GM18867 (cell line): ENCODE measurements at regions not wholly inside any gene's neighbourhood (a gene's known extent, or its start where the extent isn't known, plus 50 kb on each side); places are given as distances from the start of the nearest gene placed in this dataset.

ENCODE experiments used
- ATAC-seq: cut with Tn5 transposase; IDR thresholded peaks from one replicate; pipeline ENCODE4 v1.9.1; 2021; ENCODE audit warnings: mild to moderate bottlenecking, moderate library complexity; ENCODE audit not compliant: unreplicated experiment

DNA sequence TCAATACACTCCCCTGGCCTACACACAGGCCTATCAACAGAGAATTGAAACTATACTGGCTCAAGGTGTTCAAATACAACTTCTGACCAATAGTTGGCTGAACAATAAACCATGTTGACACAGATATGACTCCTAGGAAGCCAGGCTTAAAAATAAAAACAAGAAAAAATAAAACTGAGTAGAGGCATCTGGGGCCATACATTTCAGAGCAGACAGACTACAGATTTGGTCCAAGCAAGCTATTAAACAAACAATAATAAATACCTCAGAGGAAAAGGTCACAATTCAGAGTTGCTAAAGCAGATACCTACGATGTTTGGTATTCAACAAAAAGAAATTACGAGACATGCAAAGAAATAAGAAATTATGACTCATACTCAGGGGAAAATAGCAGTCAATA, 132.8 kb upstream of the ACVR2A start:
- no peak for ATAC-seq

DNA sequence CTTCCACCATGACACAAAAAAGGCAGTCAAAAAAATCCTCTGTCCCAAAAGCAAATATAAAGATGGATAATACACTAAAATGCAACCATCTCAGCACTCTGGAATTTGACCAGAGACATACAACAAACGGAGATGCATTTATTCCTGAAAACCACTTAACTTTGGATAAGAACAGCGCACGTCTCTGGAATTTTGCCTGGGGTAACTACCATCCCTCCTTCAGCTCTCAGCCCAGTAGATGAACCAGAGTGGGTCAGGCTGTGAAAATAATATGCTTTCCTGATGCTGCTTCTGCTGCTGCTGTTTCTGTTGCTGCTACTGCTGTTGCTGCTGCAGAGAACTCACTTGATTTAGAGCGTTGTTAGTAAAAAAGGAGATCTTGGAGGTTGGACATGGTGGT, 133.8 kb upstream of the ACVR2A start:
- ATAC-seq: no peak

DNA sequence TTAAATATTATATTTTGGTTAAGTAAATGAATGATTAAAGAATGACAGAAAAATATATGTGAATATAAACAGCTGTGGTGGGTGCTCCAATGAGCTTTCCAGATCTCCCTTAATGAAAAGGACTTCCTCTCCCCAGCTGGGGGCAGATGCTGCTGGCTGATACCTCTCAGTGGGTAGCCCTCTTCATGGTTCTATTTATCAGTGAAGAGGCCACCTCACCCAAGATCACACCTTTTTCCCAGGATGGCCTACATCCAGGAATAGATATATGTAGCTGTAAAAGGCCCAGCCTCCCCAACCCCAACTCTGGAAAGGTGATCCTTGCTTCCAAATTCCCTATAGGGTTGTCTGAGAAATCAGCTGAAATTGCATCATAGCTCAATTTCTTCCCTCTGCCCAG, 135.2 kb upstream of the ACVR2A start:
- ATAC-seq: no peak

DNA sequence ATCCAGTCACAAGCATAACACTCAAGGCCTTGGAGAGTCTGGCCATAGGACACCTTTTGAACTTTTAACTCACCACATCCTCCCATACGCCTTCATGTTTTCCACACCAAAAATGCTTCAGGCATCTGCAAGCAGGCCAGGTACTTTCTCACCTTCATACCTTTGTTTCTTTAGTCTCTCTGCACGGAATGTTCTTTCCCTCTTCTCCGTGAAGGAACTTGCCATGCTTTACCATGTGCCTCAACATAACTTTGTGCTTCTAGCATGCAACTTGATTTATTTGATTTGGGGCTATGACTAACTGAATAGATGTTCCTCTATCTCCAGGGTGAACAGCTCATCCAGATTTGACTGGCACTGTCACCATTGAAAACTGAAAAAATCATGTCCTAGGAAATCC, 141.7 kb upstream of the ACVR2A start:
- ATAC-seq: no peak

DNA sequence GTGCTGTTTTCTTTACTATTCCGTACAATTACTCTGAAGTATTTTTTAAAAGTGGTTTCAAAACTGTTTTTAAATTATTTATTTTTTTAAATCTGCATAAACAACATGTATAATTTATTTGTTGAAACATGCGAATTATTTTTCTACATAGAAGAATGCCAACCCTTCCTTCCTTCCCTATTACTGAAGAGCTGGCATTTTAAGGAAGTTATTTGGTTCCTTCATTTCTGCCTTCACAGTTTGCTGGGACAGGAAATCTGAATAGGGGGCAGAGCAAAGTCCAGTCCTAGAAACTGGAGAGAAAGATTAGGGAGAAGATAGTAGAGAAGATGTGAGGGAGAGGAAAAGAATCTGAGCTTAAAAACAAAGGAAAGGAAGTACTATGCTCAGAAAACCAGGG, 146.7 kb upstream of the ACVR2A start:
- no peak for ATAC-seq

DNA sequence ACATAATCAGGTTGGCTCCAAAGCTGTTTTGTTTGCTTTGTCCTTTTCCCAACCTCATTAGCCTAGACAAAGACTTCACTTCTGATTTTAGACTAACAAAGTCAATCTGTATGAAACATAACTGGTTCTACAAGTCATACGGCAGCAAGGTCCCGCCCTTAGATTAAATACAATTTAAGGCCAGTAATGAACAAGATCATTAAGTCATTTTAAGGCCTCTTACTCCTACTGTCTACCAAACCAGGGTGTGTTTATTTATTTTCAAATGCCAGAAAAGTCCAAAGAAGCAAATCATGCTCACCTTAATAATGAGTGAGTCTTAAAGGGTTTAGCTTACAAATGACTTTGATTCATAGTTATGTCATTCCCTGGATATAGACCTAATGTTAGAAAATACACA, 148.4 kb upstream of the ACVR2A start:
- ATAC-seq: no peak

DNA sequence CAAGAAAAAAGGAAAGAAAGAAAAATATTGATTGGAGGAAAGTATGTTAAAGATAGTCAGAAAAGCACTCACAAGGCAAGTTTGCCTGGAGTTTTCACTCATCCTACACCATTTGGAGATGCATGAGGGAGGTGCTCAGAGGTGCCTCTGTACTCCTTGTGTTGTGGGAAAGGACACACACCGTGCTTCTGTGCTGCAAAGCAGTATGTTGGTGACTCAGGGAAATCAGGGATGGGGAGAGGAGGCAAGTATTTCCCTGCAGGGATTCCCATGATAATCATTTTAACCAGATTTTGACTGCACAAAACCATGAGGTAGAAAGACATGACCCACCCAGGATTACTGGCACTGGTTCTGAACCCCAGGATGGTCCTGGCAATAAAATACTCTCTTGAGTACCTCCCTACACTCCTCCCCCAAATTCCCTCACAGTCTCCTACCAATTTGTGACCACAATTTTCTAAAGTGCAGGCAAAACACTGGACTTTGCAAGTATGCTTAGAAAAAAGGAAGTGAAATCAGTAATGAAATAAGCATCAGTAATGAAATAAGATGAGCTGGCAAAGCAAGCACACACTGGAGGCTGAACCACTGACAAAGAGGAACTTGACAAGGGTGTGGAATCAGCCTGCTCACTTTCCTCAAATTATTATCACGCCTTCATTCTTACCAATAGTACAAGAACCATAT, 155.5 kb upstream of the ACVR2A start:
- peak; percentile 100 for ATAC-seq

DNA sequence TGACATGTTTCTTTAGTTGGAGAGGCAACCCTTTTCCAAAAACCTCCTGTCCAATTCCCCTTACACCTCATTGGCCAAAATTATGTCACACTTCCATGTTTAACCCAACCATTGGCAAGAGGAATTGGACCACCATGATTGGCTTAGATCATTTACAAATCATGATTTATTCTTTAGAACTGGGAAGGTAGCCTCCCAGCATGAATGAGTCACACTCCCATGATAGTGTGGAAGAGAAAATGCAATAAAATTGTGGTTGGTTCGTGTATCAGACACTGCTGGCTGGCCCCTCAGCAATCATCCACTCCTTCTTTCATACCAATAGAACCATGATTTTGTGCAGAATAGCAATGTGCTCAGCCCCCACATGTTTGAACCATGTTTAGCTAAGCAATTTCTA, 156.6 kb upstream of the ACVR2A start:
- no peak for ATAC-seq

DNA sequence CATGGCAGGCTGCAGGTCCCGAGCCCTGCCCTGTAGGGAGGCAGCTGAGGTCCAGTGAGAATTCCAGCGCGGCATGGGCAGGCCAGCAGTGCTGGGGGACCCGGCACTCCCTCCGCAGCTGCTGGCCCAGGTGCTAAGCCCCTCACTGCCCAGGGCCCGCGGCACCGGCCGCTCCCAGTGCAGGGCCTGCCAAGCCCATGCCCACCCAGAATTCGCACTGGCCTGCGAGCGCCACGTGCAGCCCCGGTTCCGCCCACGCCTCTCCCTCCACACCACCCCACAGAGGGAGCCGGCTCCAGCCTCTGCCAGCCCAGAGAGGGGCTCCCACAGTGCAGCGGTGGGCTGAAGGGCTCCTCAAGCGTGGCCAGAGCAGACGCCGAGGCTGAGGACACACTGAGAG, 158.5 kb upstream of the ACVR2A start:
- no peak for ATAC-seq

DNA sequence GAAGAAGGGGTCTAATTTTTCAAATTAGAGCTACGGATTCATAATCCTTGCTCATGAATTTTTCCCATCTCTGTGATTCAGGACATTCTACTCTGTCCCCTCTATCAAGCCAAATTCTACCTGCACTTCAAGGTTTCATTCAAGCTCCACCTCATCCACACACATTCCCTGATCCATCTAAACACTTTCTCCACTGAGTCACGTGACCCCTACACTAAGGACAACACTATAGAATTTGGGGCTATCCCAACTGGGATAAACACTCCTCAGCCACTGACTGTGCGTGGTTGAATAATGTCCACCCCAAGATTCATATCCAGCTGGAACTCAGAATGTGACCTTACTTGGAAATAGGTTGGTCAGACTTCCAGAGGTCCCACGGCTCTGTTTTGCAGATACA, 159.9 kb upstream of the ACVR2A start:
- ATAC-seq: no peak

DNA sequence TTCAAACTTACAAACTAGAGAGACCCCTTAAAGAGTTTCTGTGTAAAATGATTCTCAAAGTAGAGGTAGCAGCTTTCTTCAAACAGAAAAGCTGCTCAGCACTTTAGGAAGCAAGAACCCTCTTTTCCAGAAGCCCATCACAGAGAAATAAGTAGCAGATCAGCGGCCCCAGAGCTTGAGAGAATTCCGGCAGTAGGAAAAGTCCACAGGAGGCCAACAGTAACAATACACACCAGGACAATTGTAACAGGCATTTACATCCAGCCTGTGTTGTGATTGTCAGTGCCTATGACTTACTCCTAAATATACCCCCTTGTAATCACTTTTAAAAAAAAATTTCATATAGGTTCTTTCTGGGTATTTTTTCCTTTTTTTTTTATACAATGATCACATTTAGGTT, 161.4 kb upstream of the ACVR2A start:
- ATAC-seq: no peak

DNA sequence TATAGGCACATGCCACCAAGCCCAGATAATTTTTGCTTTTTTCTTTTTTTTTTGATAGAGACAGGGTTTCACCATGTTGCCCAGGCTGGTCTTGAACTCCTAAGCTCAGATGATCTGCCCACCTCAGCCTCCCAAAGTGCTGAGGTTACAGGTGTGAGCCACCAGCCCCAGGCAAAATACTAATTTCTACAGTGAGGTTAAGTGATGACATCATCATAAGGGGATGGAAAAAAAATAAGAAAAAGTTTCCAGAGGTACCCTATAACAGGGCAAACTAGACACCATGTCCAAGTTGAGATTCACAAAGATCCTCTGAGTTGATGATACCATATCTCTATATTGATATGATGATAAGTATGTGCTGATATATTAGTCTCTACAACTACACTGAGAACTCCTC, 163.7 kb upstream of the ACVR2A start:
- no peak for ATAC-seq

DNA sequence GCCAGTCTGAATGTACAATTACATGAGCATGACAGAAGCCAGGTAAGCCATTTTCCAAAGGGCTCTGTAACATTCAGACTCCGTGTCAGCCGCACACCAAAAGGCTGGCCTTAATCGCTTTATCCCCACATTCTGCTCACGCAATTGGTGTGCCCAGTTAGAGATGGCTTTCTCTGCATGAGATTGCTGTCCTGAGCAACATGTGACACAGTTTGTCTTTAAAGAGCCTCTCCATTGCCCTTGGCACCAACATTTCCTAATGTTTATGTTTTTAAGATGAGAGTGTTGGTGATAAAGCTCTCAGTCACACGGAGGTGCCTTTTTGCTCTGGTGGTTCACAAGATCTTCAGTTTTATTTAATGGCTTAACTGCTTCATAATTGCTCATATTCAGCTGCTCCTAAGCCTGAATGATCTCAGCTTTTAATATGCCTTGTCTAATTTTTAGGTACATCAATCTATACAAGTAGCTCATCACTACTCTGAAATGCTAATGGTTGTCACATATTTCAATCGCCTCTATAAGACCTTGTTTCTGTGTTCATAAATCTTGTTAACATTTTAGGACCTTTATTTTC, 164.8 kb upstream of the ACVR2A start:
- no peak for ATAC-seq

DNA sequence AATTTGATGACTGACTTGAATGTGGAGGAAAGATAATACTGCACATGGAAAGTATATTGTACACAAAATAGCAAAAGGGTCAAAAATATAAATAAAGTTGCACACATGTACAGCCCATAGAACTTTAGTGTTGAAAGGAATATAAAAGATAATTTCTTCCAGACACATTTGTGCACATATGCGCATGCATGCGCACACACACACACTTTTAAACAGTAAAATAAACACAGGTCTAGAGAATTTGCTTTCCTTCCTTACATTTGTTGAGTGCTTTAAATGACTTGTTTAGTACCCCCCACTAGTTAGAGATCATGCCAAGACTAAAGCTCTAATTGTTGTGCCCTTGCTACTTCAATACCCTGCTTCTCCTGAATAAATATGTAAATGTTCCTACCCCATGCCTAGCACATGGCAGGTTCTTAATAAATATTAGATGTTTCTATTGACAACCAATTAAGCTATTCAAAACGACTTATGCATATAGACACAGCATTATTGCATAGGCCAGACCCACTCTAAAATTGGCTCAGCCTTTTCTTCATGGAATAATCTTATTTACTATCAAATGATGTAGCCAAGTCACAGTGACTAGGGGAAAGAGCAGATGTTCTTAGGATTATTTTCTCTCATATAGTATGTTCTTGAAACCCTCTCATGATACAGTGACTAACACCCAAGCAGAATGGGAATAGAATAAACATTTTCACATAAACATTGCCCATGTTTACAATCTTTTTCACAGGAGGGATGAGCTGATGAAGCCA, 165.5 kb upstream of the ACVR2A start:
- ATAC-seq: no peak

DNA sequence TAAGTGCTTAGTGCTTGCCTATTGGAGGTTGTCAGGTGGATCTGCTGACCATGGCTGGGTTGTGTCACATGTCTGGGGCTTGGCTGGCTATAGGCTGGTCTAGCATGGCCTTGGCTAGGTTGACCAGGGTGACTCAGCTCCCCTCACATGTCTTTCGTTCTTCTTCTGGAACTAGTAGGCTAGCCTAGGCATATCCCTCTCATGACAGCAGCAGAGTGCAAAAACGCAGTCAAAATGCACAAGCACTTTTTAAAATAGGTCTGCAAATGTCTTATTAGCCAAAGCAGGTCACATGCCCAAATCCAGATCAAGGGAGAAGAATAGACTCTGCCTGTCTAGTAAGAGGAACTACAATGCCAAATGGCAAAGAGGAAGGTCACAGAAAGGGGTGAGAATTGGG, 179.7 kb upstream of the ACVR2A start:
- ATAC-seq: no peak

DNA sequence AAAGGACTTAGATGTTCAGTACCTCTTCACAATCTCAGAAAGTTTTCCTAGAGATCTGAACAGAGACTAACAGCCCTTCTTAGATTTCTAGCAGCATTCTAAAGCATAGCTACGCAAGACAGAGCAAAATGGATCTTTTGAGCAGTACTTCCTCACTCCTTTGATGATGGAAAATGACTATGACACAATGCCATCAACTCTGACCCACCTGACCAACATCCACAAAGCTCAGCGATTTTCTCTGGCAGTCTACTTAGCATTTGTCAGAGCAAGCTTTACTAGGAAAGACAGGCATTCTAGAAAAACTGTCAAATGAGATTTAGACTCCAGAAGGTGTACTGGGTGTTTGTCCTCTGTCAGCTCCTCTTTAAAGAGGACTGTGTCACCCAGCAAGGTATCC, 180.9 kb upstream of the ACVR2A start:
- ATAC-seq: no peak

DNA sequence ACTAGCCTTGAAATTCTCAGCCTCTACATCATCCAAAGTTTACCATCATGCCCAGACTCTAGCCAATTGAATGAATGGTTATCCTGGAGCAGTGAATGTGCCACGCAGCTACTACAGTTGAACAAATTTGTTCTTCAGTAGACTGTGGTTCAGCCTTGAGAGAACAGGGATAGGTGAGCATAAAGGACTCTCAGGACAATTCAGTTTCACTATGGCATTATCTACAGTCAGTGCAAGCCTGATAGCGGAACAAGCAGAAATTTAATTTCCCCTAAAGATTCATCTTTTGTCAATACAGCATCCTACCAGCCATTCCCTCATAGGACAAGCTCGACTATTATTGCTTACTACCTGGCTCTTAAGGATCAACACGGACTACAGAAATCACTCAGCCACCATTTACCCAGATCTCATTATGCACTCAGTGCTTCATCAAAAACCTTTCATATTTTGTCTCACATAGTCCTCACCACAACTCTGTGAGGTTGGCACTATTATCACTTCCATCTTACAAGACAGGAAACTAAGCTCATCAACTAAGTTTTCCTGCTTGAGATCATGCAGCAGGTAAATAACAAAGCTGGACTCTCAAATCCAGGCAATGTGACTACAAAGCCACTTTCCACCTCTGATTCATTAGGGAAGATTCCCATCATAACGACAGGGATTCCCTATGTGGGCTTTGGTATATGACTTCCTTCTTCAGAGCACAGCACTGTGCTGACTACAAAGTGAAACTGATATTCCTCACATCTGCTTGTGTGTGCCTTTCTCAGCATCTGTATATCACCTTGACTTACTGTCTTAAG, 181.5 kb upstream of the ACVR2A start:
- peak; percentile 89 for ATAC-seq

DNA sequence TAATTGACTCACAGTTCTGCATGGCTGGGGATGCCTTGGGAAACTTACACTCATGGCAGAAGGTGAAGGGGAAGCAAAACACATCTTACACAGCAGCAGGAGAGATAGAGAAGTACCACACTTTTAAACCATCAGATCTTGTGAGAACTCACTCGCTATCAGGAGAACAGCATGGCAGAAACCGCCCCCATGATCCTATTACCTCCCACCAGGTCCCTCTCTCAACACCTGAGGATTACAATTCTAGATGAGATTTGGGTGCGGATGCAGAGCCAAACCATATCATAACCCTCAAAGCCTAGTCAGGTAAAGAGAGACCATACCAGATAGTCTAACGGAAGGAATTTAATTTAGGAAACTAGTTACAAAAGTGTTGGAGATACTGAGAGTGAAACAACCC, 182.6 kb upstream of the ACVR2A start:
- no peak for ATAC-seq

DNA sequence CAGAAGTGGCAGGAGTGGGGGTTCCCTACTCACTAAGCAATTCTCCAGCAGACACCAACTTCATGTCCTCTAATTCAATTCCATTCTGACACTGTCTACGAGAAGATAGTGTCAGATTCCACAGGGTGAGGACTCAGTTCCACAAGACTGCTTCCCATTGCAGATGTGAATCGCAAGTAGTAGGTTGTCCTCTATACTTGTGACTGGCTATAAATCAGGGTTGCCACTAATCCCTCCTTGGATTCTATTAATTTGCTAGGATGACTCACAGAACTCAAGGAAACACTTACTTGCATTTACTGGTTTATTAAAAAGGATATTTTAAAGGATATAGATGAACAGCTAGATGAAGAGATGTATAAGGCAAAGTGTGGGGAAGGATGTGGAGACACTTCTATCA, 184.1 kb upstream of the ACVR2A start:
- ATAC-seq: no peak

DNA sequence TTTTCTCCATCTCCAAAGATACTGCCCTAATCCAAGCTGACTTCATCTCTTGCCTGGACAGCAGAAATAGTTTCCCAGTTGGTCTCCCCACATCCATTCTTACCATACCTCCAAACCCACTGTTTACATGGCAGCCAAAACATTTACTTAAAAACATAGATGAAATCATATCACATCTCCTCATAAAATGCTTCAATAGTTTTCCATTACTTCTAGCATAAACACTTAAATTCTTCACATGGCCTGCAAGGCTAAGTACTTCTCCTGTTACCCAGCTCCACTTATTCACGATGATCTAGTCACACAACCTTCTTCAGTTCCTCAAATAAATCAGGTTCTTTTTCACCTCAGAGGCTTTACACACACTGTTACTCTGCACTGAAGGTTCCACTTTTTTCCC, 185.8 kb upstream of the ACVR2A start:
- ATAC-seq: peak; percentile 33
